GM12872 (cell line): ENCODE measurements at regions not wholly inside any gene's neighbourhood (a gene's known extent, or its start where the extent isn't known, plus 50 kb on each side); places are given as distances from the start of the nearest gene placed in this dataset.

Source experiments
- TF ChIP-seq, protein P1 (sequence below): IDR thresholded peaks from 3 replicates; pipeline ENCODE4 v1.5.1; 2011; ENCODE audit warnings: low read depth, mild to moderate bottlenecking, low read length, moderate library complexity; ENCODE audit not compliant: insufficient read depth

DNA sequence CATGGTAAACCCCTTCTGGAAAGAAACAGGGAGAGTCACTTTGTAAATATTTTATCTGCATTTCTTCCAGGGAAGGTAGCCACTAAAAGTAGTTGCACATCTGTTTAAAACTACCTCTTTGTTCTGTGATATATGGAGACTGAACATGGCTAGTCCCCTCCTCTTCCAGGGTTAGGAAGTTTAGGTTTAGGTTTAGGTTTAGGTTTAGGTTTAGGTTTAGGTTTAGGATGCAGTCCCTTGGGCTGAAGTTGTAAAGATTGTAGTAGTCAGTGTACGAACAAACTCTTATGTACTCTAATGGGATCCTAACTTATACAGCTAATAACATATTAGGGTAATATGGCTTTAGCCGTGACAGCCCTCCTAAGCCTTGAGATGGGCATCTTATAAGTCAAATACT is 880.2 kb upstream of the TMEFF2 start:
- TF ChIP-seq, protein P1, sequence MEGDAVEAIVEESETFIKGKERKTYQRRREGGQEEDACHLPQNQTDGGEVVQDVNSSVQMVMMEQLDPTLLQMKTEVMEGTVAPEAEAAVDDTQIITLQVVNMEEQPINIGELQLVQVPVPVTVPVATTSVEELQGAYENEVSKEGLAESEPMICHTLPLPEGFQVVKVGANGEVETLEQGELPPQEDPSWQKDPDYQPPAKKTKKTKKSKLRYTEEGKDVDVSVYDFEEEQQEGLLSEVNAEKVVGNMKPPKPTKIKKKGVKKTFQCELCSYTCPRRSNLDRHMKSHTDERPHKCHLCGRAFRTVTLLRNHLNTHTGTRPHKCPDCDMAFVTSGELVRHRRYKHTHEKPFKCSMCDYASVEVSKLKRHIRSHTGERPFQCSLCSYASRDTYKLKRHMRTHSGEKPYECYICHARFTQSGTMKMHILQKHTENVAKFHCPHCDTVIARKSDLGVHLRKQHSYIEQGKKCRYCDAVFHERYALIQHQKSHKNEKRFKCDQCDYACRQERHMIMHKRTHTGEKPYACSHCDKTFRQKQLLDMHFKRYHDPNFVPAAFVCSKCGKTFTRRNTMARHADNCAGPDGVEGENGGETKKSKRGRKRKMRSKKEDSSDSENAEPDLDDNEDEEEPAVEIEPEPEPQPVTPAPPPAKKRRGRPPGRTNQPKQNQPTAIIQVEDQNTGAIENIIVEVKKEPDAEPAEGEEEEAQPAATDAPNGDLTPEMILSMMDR = no peak

DNA sequence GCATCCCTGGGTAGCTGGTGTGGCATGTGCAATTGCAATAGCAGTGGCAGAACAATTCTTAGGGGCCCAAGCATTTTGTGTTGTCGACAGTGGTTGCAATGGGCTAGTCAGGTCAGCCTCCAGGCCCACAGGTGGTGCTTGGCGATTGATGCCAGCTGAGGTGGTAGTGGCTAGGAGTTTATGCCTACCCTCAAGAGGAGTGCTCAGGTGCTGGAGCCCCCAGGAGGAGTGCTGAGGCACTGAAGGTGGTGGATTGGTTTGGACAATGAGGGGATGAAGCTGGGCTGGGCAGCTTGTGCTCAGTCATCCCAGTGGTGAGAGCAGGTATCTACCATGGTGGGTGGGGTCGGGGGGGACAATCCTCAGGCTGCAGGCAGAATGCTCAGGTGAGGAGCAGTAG is 877.9 kb upstream of the TMEFF2 start:
- TF ChIP-seq, protein P1 = no peak

DNA sequence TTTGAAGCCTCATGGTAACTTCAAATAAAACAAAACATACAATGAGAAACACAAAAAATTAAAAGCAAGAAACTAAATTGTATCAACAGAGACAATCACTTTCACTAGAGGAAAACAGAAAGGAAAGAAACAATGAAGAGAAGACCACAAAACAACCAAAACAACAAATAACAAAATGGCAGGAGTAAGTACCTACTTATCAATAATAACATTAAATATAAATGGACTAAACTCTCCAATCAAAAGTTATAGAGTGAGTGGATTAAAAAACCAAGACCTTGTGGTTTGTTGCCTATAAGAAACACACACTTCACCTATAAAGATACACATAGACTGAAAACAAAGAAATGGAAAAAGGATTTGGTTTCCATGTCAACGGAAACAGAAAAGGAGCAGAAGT is 830.1 kb upstream of the TMEFF2 start:
- TF ChIP-seq, protein P1 = no peak

DNA sequence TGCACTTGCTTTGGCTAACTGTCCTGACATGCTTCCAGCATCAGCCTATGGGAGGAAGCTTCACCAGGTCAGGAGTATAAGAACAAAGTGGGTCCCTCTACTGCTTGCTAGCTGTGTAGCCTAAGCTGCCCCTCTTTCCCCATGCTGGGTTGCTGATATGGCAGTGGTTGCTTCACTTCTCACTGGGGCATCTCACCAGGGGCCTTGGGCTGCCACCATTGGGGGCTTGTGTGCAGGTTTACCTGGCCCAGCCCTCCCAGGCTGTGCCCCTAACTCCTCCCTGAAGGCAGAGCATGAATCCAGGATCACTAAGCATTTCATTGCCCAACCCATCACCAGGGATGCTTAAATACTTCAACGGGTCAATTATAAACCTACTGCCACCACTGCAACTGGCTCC is 817.1 kb upstream of the TMEFF2 start:
- TF ChIP-seq, protein P1 = no peak

DNA sequence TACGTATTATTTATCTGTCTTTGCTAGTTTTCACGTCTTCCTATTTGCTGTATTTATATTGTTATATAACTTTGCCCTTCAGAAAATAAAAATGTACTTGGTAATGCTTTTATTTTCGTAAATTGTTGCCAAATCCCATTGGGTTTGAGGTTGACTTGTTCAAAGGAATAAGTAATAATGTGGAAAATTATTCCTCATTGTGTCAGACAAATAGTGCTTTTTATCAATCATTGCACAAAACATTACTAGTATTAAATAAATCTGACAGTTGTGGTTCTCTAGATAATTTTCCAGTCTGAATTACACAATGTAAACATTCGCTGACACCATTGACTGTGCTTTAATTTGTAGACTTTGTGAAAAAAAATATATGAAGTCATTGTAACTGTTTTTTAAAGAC is 798.3 kb upstream of the TMEFF2 start:
- TF ChIP-seq, protein P1 = no peak

DNA sequence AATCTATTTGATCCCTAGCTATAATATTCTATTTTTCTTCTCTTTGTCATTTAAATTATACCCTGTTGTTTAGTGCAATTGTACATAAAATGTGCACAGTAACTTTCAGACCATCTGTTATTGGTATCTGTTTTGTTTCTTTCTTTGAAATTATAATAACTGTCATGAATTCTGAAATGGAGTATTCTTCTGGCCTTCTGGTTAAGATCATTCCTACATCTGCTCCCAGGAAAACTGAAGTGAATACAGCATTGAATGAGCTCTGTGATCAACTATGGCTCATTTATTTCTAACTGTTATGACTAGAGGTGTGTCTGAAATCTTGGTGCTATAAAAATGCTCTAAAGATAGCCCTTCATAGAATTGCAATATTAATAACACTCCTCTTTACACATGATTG is 788.4 kb upstream of the TMEFF2 start:
- TF ChIP-seq, protein P1 = no peak

DNA sequence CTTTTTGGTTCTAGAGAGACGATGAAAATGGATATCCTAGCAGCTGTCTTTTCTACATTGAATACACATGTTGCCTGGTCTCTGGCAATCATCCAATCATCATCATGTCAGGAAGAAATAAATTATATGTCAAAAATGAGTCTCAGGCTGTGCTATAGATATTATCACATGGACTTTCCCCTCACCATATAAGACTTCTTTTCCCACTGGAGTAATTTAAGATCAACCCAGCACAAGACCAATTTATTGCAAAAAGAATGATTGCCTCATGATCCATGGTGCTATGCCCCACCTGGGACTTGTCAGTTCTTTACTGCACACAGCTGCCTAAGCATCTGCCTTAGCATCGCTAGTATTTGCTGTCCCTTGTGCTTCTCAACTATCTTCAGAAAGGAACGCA is 783.7 kb upstream of the TMEFF2 start:
- TF ChIP-seq, protein P1 = no peak

DNA sequence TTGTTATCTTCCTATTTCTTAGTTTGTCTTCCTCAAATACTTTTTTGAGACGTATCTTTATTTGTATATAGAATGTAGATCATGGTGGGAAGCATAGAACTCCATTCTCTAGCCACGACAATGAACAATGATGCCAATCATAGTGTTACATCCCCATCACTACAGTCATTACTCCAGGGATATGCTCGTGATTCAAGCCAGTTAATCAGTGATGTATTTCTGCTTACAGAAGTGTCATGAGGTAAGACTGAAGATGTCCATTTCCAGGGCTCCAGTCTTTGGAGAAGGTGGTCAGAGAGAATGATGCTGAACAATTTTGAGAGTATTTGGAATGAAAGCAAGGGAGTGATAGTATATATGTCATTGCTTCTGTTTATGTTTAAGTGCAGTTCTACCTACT is 777.2 kb upstream of the TMEFF2 start:
- TF ChIP-seq, protein P1 = no peak
